Stimulated activated naive CD8-positive, alpha-beta T cell treated with anti-CD3 and anti-CD28 coated beads, Interleukin-15, Interleukin-2, amounts not matched to agents 100 ng/mL and 50 ng/mL, for 24 hours (primary cell): ENCODE measurements at regions not wholly inside any gene's neighbourhood (a gene's known extent, or its start where the extent isn't known, plus 50 kb on each side); places are given as distances from the start of the nearest gene placed in this dataset.
"Not testable (repeated sequence)": the region's sequence is repeated elsewhere in the genome, so short reads cannot be mapped to it uniquely, and the experiment has no call there.

Experiments used
- H3K27ac Mint-ChIP-seq: one replicate; pipeline ENCODE4 v1.8.0; 2021; ENCODE audit warnings: mild to moderate bottlenecking, mixed read lengths
- H3K27me3 Mint-ChIP-seq: one replicate; pipeline ENCODE4 v1.8.0; 2021; ENCODE audit warnings: mixed read lengths
- H3K36me3 Mint-ChIP-seq: one replicate; pipeline ENCODE4 v1.8.0; 2021; ENCODE audit warnings: low read depth, mixed read lengths
- H3K4me1 Mint-ChIP-seq: one replicate; pipeline ENCODE4 v1.8.0; 2021; ENCODE audit warnings: low read depth, mixed read lengths
- H3K4me3 Mint-ChIP-seq: one replicate; pipeline ENCODE4 v1.8.0; 2021; ENCODE audit warnings: mild to moderate bottlenecking, mixed read lengths
- H3K9me3 Mint-ChIP-seq: one replicate; pipeline ENCODE4 v1.8.0; 2021; ENCODE audit warnings: mixed read lengths

DNA sequence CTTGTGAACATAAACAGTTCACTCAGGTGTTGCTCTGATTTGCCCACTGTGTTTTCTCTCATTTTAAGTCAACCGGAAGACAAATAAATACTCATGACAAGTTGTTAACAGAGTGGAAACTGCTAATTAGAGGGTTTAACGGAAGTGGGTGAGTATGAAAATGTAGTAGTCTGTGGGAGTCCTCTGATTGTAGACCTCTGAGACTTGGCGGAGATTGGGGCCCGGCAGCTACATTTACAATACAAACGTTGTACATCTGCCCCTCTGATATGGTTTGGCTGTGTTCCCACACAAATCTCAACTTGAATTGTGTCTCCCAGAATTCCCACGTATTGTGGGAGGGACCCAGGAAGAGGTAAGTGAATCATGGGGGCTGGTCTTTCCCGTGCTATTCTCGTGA is 107.3 kb upstream of the FAM98A start:
- Mint-ChIP-seq H3K36me3 (no peaks in the 10 kb centered on the region), H3K27ac (no peak overlapping the region), H3K4me1 (no peaks in the 10 kb centered on the region), H3K9me3 (no peaks in the 10 kb centered on the region), H3K27me3 (no peaks in the 10 kb centered on the region), H3K4me3 (no peak overlapping the region)

DNA sequence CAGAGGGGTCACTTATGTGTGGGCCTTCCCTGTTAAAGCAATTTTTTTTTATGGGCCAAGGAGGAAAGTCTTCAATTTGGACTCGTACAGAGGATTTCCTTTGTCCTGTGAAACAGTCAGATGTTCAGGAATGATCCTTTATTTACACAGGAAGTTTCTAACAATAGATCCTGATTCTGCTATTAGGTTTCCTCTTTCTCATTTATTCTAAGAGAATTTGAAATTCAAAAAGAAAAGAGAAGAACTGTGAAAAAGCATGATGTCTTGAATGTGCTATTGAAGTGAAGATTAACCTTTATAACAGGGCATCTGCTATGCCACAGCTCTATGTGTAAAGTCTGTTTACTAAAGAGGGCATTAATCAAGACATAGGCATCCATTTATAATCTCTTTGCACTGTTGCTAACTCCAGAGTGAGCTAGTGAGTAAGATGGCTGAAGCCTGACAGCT is 105.3 kb upstream of the FAM98A start:
- H3K27ac Mint-ChIP-seq = no peak overlapping the region
- no peaks in the 10 kb centered on the region for H3K9me3 Mint-ChIP-seq
- H3K27me3 Mint-ChIP-seq = no peaks in the 10 kb centered on the region

DNA sequence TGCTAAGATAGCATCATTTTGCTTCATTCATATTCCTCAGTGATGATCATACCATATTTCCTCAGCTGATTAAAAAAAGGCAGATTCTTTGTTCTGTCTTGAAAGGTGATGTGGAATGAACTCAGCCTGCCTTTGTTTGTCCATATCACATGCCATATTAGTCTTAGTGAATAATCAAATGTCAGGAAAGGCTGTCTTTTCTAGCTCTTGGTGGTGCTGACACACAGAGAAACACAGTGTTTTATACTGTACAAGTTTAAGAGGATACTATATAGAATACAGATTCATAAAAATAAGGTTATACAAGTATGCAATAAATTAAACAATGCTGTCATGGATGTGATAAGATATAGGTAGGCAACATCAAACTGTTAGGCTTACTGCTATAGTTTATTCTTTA is 97.1 kb upstream of the FAM98A start:
- Mint-ChIP-seq H3K27me3 (peaks cover 6% of the 10 kb centered on the region), H3K4me1 (no peaks in the 10 kb centered on the region), H3K27ac (no peak overlapping the region), H3K36me3 (no peaks in the 10 kb centered on the region), H3K4me3 (no peak overlapping the region), H3K9me3 (peaks cover 22% of the 10 kb centered on the region)

More for the DNA sequence above, 105.3 kb upstream of the FAM98A start:
- H3K4me1 Mint-ChIP-seq = no peaks in the 10 kb centered on the region
- H3K36me3 Mint-ChIP-seq = no peaks in the 10 kb centered on the region
- no peak overlapping the region for H3K4me3 Mint-ChIP-seq

DNA sequence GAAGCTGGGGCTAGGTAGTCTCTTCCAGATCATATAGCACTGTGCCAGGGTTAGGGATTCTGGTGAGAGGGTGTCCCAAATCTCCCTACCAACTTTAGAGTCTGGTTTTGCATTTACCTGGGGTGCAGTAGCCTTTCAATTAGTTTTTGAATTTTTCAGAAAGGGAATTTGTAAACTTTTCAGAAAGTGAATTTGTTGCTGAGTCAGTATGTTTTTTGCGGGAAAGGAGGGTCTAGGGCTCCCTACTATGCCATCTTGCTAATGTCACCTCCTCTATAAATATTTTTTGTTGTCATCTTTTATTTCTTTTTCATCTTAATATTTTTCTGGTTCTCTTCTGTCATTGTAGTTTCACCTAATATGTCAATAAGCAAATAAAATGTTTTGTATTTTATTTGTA is 95.8 kb upstream of the FAM98A start:
- Mint-ChIP-seq H3K27me3 (peaks cover 12% of the 10 kb centered on the region), H3K9me3 (peaks cover 26% of the 10 kb centered on the region), H3K36me3 (peaks cover 3% of the 10 kb centered on the region), H3K27ac (no peak overlapping the region), H3K4me1 (no peaks in the 10 kb centered on the region), H3K4me3 (no peak overlapping the region)

DNA sequence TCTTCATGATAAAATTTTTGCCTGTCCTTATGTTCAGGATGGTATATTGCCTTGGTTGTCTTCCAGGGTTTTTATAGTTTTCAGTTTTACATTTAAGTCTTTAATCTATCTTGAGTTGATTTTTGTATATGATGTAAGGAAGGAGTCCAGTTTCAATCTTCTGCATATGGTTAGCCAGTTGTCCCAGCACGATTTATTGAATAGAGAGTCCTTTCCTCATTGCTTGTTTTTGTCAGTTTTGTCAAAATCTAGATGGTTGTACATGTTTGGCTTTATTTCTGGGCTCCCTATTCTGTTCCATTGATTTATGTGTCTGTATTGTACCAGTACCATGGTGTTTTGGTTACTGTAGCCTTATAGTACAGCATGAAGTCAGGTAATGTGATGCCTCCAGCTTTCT is 91.6 kb upstream of the FAM98A start:
- not testable (repeated sequence) for H3K36me3 Mint-ChIP-seq, H3K4me3 Mint-ChIP-seq, H3K4me1 Mint-ChIP-seq, H3K27ac Mint-ChIP-seq
- Mint-ChIP-seq H3K9me3 (peaks cover 40% of the 10 kb centered on the region), H3K27me3 (peaks cover 12% of the 10 kb centered on the region)

DNA sequence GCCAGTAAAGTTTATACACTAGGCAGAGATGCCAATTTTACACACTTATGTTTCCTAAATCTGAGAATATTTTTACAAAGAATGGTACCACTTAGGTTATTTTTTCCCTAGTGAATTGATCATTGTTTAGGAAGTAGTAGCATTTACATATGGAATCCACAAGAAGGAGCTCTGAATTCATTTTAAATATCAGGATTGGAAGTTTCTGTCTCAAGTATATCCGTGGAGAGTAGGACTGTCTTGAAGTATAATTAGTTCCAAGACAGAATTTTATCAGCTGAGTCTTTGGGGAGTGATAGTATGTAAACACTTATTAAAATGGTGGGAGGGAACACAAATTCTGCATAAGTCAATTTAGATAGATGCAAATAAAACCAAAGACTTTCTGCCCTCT is 82.3 kb upstream of the FAM98A start:
- no peaks in the 10 kb centered on the region for H3K4me1 Mint-ChIP-seq
- H3K27ac Mint-ChIP-seq = no peak overlapping the region
- peaks cover 9% of the 10 kb centered on the region for H3K27me3 Mint-ChIP-seq
- no peaks in the 10 kb centered on the region for H3K36me3 Mint-ChIP-seq
- H3K4me3 Mint-ChIP-seq = no peak overlapping the region
- H3K9me3 Mint-ChIP-seq = peaks cover 4% of the 10 kb centered on the region

DNA sequence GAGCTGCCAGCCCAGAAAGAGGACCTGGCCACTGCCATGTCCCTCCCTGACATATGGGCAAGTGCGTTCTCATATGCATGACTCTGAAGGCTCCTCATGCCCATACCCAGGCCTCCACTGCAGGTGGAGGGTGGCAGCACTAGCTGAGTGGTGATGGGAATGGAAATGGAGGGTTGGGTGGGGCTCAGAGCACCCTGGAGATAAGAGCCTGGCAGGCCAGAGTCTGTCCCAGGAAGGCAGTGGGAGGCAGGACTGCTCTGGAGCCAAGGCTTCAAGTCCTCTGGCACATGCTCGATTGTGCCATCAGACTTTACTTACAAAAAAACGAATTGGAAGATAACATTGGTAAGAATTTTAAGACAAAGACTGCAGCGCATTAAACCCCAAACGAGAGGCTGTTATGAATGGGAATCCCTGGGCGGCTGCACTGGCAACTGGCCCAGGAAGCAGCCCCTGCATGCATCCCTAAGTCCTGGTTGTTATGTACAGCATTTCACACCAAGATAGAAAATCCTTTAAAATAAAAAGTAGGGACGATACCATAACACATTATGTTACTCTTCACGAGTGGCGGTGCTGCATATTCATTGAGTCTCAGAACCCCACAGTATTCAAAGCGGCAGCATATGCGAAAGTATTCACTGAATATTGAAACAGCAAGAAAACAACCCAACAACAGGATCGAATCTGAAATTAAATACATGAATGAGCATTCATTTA is 81.7 kb upstream of the FAM98A start:
- no peak overlapping the region for H3K4me3 Mint-ChIP-seq
- no peak overlapping the region for H3K27ac Mint-ChIP-seq
- H3K9me3 Mint-ChIP-seq = peaks cover 4% of the 10 kb centered on the region
- H3K36me3 Mint-ChIP-seq = no peaks in the 10 kb centered on the region
- no peaks in the 10 kb centered on the region for H3K4me1 Mint-ChIP-seq
- peaks cover 9% of the 10 kb centered on the region for H3K27me3 Mint-ChIP-seq

DNA sequence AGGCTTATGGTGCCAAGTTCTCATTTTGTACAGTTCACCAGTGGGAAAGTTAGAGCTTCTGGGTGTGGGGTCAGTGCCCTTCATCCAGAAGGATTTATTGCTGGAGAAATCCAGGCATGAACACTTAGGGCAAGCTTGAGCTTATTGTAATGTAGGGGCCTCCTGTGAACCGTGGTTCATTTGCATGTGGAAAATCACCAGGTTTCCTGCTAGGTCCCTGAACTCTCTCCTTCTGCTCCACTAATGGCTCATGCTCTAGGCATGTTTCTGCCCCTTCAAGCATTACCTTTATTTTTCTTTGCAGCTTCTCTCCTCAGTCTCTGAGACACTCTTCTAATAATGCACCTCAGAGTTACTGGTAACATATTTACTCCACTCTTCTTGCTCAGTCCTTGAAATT is 79.3 kb upstream of the FAM98A start:
- H3K4me3 Mint-ChIP-seq = no peak overlapping the region
- H3K4me1 Mint-ChIP-seq = no peaks in the 10 kb centered on the region
- H3K27ac Mint-ChIP-seq = no peak overlapping the region
- no peaks in the 10 kb centered on the region for H3K9me3 Mint-ChIP-seq
- peaks cover 5% of the 10 kb centered on the region for H3K27me3 Mint-ChIP-seq
- no peaks in the 10 kb centered on the region for H3K36me3 Mint-ChIP-seq

DNA sequence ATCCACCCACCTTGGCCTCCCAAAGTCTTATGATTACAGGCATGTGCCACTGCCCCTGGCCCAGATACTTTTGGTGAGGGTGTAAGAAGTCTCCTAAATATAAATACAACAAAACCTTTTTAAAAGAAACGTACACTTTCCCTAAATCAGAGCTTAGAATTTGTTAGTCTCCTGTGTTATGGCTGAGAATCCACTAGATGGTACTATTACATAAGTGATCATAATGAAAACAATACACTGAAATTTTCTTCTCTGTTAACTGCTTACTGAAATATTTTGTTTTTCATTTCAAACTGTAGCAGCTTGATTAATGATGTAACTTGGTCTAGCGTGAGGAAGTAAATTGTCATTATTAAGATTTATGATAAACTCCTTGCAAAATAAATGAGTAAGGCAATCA is 74.8 kb upstream of the FAM98A start:
- peaks cover 8% of the 10 kb centered on the region for H3K27me3 Mint-ChIP-seq
- no peak overlapping the region for H3K4me3 Mint-ChIP-seq
- no peak overlapping the region for H3K27ac Mint-ChIP-seq
- H3K36me3 Mint-ChIP-seq = no peaks in the 10 kb centered on the region
- H3K9me3 Mint-ChIP-seq = no peaks in the 10 kb centered on the region
- no peaks in the 10 kb centered on the region for H3K4me1 Mint-ChIP-seq

DNA sequence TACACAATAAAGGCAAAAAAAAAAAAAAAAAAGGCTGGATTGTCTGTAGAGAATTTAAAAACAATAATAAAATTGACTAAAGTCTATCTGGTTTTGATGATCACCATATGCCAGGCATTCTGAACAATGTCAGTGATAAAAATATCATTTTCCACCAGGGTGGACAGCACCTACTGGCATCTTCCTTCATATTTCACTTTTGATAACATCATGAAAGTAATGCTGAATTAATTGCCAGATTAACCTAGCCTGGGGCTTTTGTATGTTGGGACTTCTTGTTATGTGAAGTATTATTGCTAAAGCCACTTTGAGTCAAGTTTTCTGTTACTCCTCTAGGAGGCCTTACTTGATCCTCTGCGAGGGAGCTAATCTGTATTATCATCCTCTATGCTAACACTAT is 73.8 kb upstream of the FAM98A start:
- Mint-ChIP-seq H3K27ac (no peak overlapping the region), H3K36me3 (no peaks in the 10 kb centered on the region), H3K4me3 (no peak overlapping the region), H3K9me3 (no peaks in the 10 kb centered on the region), H3K27me3 (peaks cover 8% of the 10 kb centered on the region), H3K4me1 (no peaks in the 10 kb centered on the region)

DNA sequence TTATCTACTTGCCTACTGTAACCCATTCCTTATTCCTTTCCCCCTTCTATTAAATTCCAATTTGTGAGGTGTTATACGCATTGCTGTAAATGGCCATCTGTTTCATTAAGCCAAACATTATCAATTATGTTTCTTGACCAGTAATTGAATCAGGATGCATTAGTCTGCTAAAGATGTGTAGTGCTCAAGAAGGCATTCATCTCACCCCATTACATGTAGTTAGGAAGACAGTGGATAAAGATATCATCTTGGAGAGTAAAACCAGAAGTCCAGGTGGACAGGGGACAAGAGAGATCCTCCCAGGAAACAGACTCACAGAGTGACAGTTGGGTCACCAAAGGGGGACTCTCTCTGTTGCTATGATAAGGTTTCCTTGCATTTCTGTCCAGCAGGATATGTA is 73.3 kb upstream of the FAM98A start:
- no peak overlapping the region for H3K27ac Mint-ChIP-seq

DNA sequence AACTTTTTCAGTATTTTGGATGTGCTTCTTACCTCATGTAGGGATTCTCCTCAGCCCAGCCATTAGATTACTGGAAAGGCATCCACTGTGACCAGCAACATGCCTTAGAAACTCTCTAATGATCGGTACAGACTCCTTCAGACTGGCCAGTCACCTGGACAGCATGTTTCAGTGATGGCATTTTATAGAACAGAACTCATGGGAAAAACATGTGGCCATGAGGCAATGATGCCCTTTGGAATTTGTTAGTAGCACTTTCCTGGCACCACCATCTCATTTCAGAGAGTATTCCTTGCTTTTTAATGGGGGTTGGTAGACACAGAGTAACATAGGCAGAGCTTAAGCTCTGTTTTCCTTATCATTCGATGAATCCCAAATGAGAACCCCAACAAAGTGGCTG is 72.1 kb upstream of the FAM98A start:
- H3K4me1 Mint-ChIP-seq = no peaks in the 10 kb centered on the region
- H3K27ac Mint-ChIP-seq = no peak overlapping the region
- H3K27me3 Mint-ChIP-seq = peaks cover 8% of the 10 kb centered on the region
- H3K4me3 Mint-ChIP-seq = no peak overlapping the region
- no peaks in the 10 kb centered on the region for H3K36me3 Mint-ChIP-seq
- no peaks in the 10 kb centered on the region for H3K9me3 Mint-ChIP-seq

More for the DNA sequence above, 73.3 kb upstream of the FAM98A start:
- Mint-ChIP-seq H3K4me1 (no peaks in the 10 kb centered on the region), H3K4me3 (no peak overlapping the region), H3K9me3 (no peaks in the 10 kb centered on the region), H3K27me3 (peaks cover 8% of the 10 kb centered on the region), H3K36me3 (no peaks in the 10 kb centered on the region)

DNA sequence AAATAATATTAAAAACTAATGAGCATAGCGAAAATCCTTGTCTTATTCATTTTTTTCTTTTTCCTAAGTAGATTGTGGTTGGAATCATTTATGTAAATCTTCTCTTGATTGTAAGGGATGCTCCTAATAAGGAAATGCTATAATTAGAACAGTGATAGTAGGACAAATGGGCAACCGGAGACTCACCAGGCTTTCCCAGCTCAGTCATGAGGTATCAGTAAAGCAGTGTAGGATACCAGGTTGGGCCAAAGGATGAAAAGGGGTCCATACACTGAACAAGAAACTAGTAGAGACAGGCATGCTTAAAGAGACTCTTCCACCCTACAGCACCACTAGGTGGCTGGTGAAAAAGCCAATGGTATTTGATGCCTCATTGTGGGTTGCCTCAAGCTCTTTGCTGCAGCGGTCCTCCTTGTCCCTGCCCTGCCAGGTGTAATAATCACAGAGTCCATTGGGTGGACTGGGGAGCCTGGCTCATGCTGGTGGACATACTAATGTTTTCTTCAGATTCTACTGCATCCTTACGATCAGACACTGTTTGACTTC is 71.4 kb upstream of the FAM98A start:
- Mint-ChIP-seq H3K9me3 (no peaks in the 10 kb centered on the region), H3K36me3 (no peaks in the 10 kb centered on the region), H3K4me1 (no peaks in the 10 kb centered on the region), H3K27me3 (peaks cover 8% of the 10 kb centered on the region), H3K27ac (no peak overlapping the region), H3K4me3 (no peak overlapping the region)

DNA sequence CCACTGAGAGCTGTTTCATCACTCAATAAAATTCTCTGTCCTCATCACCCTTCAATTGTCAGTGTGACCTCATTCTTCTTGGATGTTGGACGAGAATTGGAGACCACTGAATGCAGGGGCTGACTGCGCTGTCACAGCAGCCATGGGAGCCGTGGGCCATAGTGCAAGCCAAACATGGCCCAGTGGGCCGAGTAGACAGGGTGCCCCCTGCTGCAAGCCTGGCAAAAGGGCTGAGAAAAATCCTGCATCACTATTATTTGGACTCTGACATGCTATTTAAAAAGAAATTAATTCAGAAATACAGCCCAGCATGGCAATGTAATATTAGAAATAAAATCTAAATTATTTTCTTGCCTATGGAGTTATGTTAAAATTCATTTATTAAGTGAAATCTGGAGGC is 67.8 kb upstream of the FAM98A start:
- Mint-ChIP-seq H3K27me3 (peaks cover 4% of the 10 kb centered on the region), H3K4me3 (no peak overlapping the region), H3K27ac (no peak overlapping the region), H3K4me1 (no peaks in the 10 kb centered on the region), H3K36me3 (no peaks in the 10 kb centered on the region), H3K9me3 (peaks cover 12% of the 10 kb centered on the region)

DNA sequence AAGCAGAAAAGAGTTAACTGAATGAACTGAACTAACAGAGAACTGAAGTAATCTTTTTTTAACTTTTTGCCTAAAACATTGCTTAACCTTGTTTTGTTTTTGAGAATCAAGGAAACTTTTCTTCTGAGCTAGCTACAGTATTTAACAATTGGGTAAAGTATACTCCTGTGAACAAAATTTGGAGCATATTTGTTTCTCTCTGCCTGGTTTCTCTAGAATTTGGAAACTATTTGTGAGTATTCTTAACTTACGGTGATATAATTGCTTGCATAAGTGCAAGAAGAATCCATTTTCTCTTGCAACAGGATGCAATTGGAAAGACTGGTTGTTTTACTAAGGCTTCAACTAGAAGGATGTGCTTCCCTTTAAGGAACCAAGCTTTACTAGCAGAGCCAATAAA is 65.9 kb upstream of the FAM98A start:
- no peak overlapping the region for H3K27ac Mint-ChIP-seq
- peaks cover 12% of the 10 kb centered on the region for H3K9me3 Mint-ChIP-seq
- no peaks in the 10 kb centered on the region for H3K36me3 Mint-ChIP-seq
- H3K27me3 Mint-ChIP-seq = peaks cover 4% of the 10 kb centered on the region
- no peak overlapping the region for H3K4me3 Mint-ChIP-seq
- H3K4me1 Mint-ChIP-seq = no peaks in the 10 kb centered on the region
